ENCODE measurements at regions not wholly inside any gene's neighbourhood (a gene's known extent, or its start where the extent isn't known, plus 50 kb on each side); places are given as distances from the start of the nearest gene placed in this dataset.

DNA sequence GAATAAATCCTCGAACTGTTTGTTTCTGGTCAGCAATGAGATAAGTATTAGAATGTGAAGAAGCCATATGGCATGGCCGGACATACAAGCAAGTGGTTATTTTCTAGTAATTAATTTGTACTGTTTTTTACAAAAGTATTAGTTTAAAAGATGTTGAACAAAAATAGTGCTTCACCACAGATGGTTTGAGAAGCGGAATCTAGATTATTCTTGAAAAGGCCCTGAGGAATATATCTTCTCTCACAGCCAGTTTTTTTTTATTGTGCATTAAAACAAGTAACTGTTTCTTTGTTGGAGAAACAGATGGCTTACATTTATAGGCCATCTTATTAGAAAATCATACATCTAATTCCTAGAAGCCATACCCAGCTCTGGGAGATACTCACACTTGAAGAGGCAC, 153.3 kb downstream of the TMEM26 start:
- Mint-ChIP-seq H3K27ac (no peak overlapping the region), H3K4me3 (no peak overlapping the region), H3K4me1 (ENCODE audit: low read depth) (no peaks in the 10 kb centered on the region), H3K9me3 (peaks cover 22% of the 10 kb centered on the region), H3K36me3 (ENCODE audit: low read depth) (peaks cover 6% of the 10 kb centered on the region), H3K27me3 (peaks cover 1% of the 10 kb centered on the region)
- intact Hi-C loops (cut with micrococcal nuclease): no loop called here

- peaks cover 1% of the 10 kb centered on the region for H3K27me3 Mint-ChIP-seq
- no peaks in the 10 kb centered on the region for H3K4me1 Mint-ChIP-seq (ENCODE audit: low read depth)
- H3K27ac Mint-ChIP-seq: no peak overlapping the region
- peaks cover 6% of the 10 kb centered on the region for H3K36me3 Mint-ChIP-seq (ENCODE audit: low read depth)
- intact Hi-C loops (cut with micrococcal nuclease): no loop called here
- peaks cover 22% of the 10 kb centered on the region for H3K9me3 Mint-ChIP-seq
- H3K4me3 Mint-ChIP-seq: no peak overlapping the region
These were observed 154.0 kb downstream of the TMEM26 start for GRCh38 chr10:61299156-61299555.

GRCh38 chr10:61298194-61298593, 155.0 kb downstream of the TMEM26 start:
- H3K4me1 Mint-ChIP-seq (ENCODE audit: low read depth): no peaks in the 10 kb centered on the region
- H3K9me3 Mint-ChIP-seq: peaks cover 22% of the 10 kb centered on the region
- H3K4me3 Mint-ChIP-seq: no peak overlapping the region
- H3K27ac Mint-ChIP-seq: no peak overlapping the region
- H3K36me3 Mint-ChIP-seq (ENCODE audit: low read depth): peaks cover 6% of the 10 kb centered on the region
- intact Hi-C loops (cut with micrococcal nuclease): no loop called here
- peaks cover 1% of the 10 kb centered on the region for H3K27me3 Mint-ChIP-seq

GRCh38 chr10:61296161-61296560, 157.0 kb downstream of the TMEM26 start:
- H3K4me1 Mint-ChIP-seq (ENCODE audit: low read depth): peaks cover 13% of the 10 kb centered on the region
- H3K36me3 Mint-ChIP-seq (ENCODE audit: low read depth): peaks cover 6% of the 10 kb centered on the region
- peaks cover 6% of the 10 kb centered on the region for H3K27me3 Mint-ChIP-seq
- intact Hi-C loops (cut with micrococcal nuclease): no loop called here
- H3K27ac Mint-ChIP-seq: no peak overlapping the region
- no peak overlapping the region for H3K4me3 Mint-ChIP-seq
- H3K9me3 Mint-ChIP-seq: peaks cover 25% of the 10 kb centered on the region

DNA sequence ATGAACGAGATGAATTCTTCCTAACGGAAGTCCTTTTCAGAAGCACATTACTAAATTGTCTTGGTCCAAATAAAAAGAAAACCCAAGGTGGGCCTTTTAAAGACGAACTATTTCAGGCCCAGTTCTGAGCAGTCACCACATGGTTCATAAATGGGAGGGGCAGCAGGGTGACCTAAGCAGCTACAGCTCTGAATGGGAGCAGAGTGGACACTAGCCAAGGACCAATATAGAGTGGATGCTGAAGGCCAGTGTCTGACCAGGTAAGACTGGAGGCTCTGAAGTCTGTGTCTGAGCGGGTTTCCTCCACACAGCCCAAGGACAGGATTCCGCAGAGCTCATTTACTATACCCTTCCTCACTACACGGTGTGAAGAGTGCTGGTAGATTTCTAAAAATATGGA, 159.1 kb downstream of the TMEM26 start:
- Mint-ChIP-seq H3K36me3 (ENCODE audit: low read depth) (peaks cover 6% of the 10 kb centered on the region), H3K9me3 (peaks cover 38% of the 10 kb centered on the region), H3K27ac (no peak overlapping the region), H3K27me3 (peaks cover 9% of the 10 kb centered on the region), H3K4me3 (no peak overlapping the region), H3K4me1 (ENCODE audit: low read depth) (peaks cover 18% of the 10 kb centered on the region)
- intact Hi-C loops (cut with micrococcal nuclease): no loop called here

GRCh38 chr10:61289813-61290212, 163.4 kb downstream of the TMEM26 start:
- no peaks in the 10 kb centered on the region for H3K36me3 Mint-ChIP-seq (ENCODE audit: low read depth)
- intact Hi-C loops (cut with micrococcal nuclease): loop anchor here (10.0 kb wide), 3 partner anchors 185 to 325 kb away; no protein-coding TSS in a partner anchor
- H3K9me3 Mint-ChIP-seq: peaks cover 21% of the 10 kb centered on the region
- H3K27me3 Mint-ChIP-seq: peaks cover 15% of the 10 kb centered on the region
- no peak overlapping the region for H3K27ac Mint-ChIP-seq
- H3K4me1 Mint-ChIP-seq (ENCODE audit: low read depth): peaks cover 27% of the 10 kb centered on the region
- no peak overlapping the region for H3K4me3 Mint-ChIP-seq

DNA sequence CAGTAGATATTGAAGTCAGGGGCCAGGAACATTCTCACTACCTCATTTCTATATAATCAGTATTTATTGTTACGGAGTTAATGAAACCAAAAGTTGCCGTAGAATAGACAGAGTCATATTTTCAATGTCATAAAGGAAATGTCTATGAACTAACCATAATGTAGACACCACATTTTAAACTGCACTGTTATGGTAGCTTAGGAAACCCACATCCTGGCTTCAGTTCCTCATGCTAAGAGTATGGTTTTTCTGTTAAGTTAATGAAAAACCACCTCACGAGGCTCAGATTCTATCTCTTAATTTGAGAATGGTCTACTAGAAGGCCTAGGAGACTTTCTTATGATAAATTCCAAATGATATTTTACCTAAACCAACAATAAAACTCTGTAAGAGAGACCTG, 166.5 kb downstream of the TMEM26 start:
- intact Hi-C loops (cut with micrococcal nuclease): loop anchor here (1.0 to 10.0 kb wide), 4 partner anchors 104 to 322 kb away; no protein-coding TSS in a partner anchor

GRCh38 chr10:61285749-61286148, 167.4 kb downstream of the TMEM26 start:
- H3K4me1 Mint-ChIP-seq (ENCODE audit: low read depth): peaks cover 9% of the 10 kb centered on the region
- peaks cover 14% of the 10 kb centered on the region for H3K9me3 Mint-ChIP-seq
- no peak overlapping the region for H3K27ac Mint-ChIP-seq
- H3K27me3 Mint-ChIP-seq: peaks cover 18% of the 10 kb centered on the region
- intact Hi-C loops (cut with micrococcal nuclease): loop anchor here (2.0 to 10.0 kb wide), 4 partner anchors 189 to 469 kb away; no protein-coding TSS in a partner anchor
- no peaks in the 10 kb centered on the region for H3K36me3 Mint-ChIP-seq (ENCODE audit: low read depth)
- no peak overlapping the region for H3K4me3 Mint-ChIP-seq

More for the DNA sequence above, 166.5 kb downstream of the TMEM26 start:
- Mint-ChIP-seq H3K36me3 (ENCODE audit: low read depth) (no peaks in the 10 kb centered on the region), H3K9me3 (peaks cover 21% of the 10 kb centered on the region), H3K27me3 (peaks cover 16% of the 10 kb centered on the region), H3K27ac (peak overlapping the region; percentile 64), H3K4me1 (ENCODE audit: low read depth) (peaks cover 19% of the 10 kb centered on the region), H3K4me3 (no peak overlapping the region)

DNA sequence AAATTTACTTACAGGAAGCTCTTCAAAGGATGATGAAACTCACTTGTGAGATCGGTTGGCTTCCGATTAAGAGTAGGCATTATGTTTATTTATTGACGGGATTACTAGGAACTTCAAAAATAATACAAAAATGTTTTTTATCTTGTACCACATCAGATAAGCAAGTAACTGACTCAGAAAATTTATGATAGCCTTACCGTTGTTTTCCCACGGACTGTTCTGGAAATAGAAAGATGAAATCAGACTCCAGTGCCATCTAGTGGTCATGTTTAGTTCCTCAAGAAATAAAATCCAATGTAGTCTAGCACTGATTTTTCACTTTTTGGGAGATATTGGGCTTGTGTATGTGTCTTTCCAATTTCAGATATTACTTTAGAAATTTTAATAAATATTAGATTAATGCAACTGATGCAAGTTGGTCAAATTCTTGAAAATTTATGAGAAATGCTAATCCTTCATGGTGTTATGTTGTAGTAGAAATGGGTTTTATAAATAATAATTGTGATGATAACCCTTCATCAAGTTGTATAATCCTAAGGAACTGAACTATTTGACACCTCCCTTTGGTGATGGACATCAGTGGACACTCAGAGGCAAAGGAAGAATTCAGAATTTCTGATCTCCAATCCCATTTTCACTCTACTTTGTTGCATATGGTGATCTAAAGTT, 168.8 kb downstream of the TMEM26 start:
- intact Hi-C loops (cut with micrococcal nuclease): loop anchor here (2.0 to 10.0 kb wide), 5 partner anchors 142 to 468 kb away; no protein-coding TSS in a partner anchor
- Mint-ChIP-seq H3K9me3 (no peaks in the 10 kb centered on the region), H3K36me3 (ENCODE audit: low read depth) (no peaks in the 10 kb centered on the region), H3K4me1 (ENCODE audit: low read depth) (peaks cover 14% of the 10 kb centered on the region), H3K4me3 (no peak overlapping the region), H3K27me3 (peaks cover 15% of the 10 kb centered on the region), H3K27ac (no peak overlapping the region)

GRCh38 chr10:61283481-61284221, 169.5 kb downstream of the TMEM26 start:
- no peaks in the 10 kb centered on the region for H3K9me3 Mint-ChIP-seq
- no peaks in the 10 kb centered on the region for H3K36me3 Mint-ChIP-seq (ENCODE audit: low read depth)
- no peak overlapping the region for H3K27ac Mint-ChIP-seq
- H3K4me3 Mint-ChIP-seq: no peak overlapping the region
- intact Hi-C loops (cut with micrococcal nuclease): loop anchor here (2.0 to 10.0 kb wide), 5 partner anchors 141 to 467 kb away; no protein-coding TSS in a partner anchor
- peaks cover 14% of the 10 kb centered on the region for H3K4me1 Mint-ChIP-seq (ENCODE audit: low read depth)
- peaks cover 14% of the 10 kb centered on the region for H3K27me3 Mint-ChIP-seq

GRCh38 chr10:61283066-61283465, 170.1 kb downstream of the TMEM26 start:
- Mint-ChIP-seq H3K9me3 (no peaks in the 10 kb centered on the region), H3K27me3 (peaks cover 14% of the 10 kb centered on the region), H3K4me3 (no peak overlapping the region), H3K36me3 (ENCODE audit: low read depth) (no peaks in the 10 kb centered on the region), H3K4me1 (ENCODE audit: low read depth) (peaks cover 14% of the 10 kb centered on the region), H3K27ac (no peak overlapping the region)
- intact Hi-C loops (cut with micrococcal nuclease): loop anchor here (5.0 to 10.0 kb wide), 4 partner anchors 141 to 318 kb away; no protein-coding TSS in a partner anchor

DNA sequence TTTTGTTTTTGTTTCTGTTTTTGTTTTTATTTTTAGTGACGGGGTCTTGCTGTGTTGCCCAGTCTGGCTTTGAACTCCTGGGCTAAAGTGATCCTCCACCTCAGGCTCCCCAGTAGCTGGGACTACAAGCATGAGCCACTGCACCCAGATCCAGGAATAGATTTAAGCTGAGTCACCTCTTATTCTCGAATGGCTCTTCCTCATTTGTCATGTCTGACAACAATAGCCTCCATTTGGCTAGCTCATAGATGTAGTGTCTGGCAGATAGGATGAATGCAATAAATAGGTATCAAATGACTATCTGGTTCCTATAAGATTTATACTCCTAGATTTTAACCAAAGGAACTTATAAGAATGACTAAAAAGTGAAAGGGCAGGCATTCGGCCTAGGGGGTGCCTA, 172.9 kb downstream of the TMEM26 start:
- intact Hi-C loops (cut with micrococcal nuclease): loop anchor here (5.0 to 10.0 kb wide), 4 partner anchors 138 to 316 kb away; no protein-coding TSS in a partner anchor
- H3K9me3 Mint-ChIP-seq: peaks cover 7% of the 10 kb centered on the region
- H3K27ac Mint-ChIP-seq: no peak overlapping the region
- no peaks in the 10 kb centered on the region for H3K36me3 Mint-ChIP-seq (ENCODE audit: low read depth)
- no peak overlapping the region for H3K4me3 Mint-ChIP-seq
- peaks cover 11% of the 10 kb centered on the region for H3K4me1 Mint-ChIP-seq (ENCODE audit: low read depth)
- H3K27me3 Mint-ChIP-seq: peaks cover 9% of the 10 kb centered on the region

GRCh38 chr10:61279400-61279799, 173.8 kb downstream of the TMEM26 start:
- intact Hi-C loops (cut with micrococcal nuclease): no loop called here
- H3K4me3 Mint-ChIP-seq: no peak overlapping the region

GRCh38 chr10:61278556-61278955, 174.6 kb downstream of the TMEM26 start:
- no peaks in the 10 kb centered on the region for H3K36me3 Mint-ChIP-seq (ENCODE audit: low read depth)
- no peak overlapping the region for H3K27ac Mint-ChIP-seq
- peaks cover 9% of the 10 kb centered on the region for H3K27me3 Mint-ChIP-seq
- peaks cover 7% of the 10 kb centered on the region for H3K9me3 Mint-ChIP-seq
- H3K4me3 Mint-ChIP-seq: no peak overlapping the region
- intact Hi-C loops (cut with micrococcal nuclease): no loop called here
- H3K4me1 Mint-ChIP-seq (ENCODE audit: low read depth): peaks cover 11% of the 10 kb centered on the region

More at GRCh38 chr10:61279400-61279799, 173.8 kb downstream of the TMEM26 start:
- H3K9me3 Mint-ChIP-seq: peaks cover 7% of the 10 kb centered on the region
- peaks cover 9% of the 10 kb centered on the region for H3K27me3 Mint-ChIP-seq
- H3K27ac Mint-ChIP-seq: no peak overlapping the region
- H3K36me3 Mint-ChIP-seq (ENCODE audit: low read depth): no peaks in the 10 kb centered on the region
- H3K4me1 Mint-ChIP-seq (ENCODE audit: low read depth): peaks cover 11% of the 10 kb centered on the region

Measured in dendritic cell treated with granulocyte-macrophage colony-stimulating factor and Interleukin-4, amounts not matched to agents 40 ng/mL and 50 ng/mL, for 4 days (primary cell).